HG02759 (cell line): ENCODE measurements at regions not wholly inside any gene's neighbourhood (a gene's known extent, or its start where the extent isn't known, plus 50 kb on each side); places are given as distances from the start of the nearest gene placed in this dataset.

ENCODE experiments used
- ATAC-seq: cut with Tn5 transposase; IDR thresholded peaks from one replicate; pipeline ENCODE4 v1.9.1; 2021; ENCODE audit warnings: mild to moderate bottlenecking, moderate library complexity; ENCODE audit not compliant: unreplicated experiment

DNA sequence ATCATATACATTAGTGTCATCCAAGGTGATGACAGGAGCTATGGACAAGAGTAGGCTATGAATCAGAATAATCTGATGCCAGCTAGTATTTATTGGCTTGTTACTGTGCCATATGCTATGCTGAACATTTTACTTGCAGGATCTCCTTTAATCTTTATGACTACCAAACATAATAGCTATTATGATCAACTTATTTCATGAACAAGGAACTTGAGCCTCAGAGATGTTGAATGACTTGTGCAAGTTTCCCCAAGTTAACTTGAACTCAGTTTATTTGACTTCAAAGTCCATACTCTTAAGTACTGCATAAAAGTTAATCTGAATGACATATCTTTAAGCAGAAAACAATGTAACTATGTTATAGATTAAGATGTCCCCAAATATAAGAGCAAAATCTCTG, 178.8 kb upstream of the ARHGAP20 start:
- no peak for ATAC-seq

DNA sequence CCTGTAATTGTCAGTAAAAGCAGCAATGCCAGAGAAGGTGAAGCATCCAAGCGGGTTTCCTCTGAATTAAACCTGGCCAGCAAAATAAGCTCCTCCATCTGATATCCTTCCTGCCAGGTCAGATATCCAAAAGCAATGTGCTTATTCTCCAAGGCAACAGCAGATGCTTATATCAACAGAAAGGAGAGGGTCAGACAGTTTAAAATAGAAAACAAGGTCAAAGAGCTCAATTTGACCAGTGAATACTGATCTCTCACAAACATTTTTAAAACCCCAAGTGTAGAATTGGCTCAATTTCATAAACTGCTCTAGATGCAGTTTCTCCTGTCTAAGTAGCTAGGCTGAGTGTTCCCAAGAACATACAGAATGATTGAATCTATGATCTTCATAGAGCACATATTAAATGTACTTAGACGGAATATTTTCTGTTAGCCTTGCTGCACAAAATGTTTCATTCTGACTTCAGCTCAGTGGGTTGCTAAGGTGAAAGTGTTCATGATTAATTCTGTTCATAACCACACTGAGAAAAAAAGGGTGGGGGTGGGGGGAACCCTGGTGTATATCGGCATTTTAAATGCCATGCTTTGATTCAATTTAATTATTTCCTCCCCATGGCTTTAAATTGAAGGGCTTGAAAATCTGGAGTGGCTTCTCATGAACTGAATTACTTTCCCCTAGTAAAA, 174.2 kb upstream of the ARHGAP20 start:
- ATAC-seq, result no peak

DNA sequence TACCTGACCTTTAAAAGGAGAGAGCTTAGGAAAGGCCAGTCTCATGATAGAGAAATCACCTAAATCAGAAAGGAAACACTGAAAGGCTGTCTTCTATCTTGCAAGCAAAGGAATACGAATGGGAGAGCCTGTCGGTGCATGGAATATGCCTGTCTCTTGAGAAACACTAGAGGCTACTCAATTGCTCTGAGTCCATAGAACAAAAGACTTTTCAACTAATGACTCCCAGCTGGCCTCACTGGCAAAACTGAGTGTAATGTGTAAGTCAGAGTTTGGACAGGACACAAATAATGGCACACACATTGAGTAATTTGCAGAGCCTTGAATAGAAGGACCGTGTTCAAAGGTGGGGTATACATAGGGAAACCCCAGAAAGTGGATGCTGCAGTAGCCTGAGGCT, 171.0 kb upstream of the ARHGAP20 start:
- no peak for ATAC-seq

DNA sequence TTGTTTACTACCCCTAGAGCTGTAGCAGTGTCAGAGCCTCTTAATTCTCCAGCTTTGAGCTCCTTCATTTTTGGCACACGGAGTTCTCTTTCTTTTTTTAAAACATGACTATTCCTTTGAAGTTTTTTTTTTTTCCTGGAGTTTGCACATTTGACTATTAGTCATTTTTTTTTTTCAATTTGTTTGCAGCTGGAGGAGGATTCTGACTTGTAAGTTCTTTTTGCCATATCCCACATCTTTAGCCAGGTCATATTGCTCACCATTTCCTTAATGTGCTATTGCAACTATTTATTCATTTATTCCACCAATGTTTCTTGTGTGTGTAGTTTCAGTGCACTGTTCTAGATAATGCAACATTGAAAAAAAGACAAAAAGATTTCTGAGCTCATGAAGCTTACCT, 166.3 kb upstream of the ARHGAP20 start:
- ATAC-seq, result no peak

DNA sequence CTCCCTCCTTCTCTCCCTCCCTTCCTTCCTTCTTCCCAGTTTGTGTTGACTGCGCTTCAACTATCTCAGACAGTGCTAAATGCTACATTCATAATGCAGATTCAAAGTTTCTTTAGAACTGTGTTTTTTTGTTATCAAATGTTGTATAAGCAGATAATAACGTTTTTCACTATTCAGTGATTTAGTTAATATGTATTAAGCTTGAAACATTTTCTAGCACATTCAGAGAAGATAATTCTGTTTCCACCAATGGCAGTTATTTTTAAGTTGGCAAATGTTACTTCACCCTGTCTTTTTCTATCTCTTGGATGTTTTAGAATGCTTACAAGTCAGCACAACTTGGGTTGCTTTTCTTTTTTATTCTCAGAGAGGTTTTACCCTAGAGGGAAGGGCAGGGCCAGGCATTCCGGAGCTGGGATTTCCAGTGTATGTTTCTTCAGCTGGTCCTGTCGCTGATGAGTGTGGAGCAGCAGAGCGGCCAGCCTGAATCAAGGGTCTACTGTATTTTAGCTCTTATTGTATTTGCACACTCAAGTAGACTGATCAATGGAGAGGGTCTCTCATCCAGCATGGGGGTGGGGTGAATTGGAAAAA, 162.3 kb upstream of the ARHGAP20 start:
- no peak for ATAC-seq

DNA sequence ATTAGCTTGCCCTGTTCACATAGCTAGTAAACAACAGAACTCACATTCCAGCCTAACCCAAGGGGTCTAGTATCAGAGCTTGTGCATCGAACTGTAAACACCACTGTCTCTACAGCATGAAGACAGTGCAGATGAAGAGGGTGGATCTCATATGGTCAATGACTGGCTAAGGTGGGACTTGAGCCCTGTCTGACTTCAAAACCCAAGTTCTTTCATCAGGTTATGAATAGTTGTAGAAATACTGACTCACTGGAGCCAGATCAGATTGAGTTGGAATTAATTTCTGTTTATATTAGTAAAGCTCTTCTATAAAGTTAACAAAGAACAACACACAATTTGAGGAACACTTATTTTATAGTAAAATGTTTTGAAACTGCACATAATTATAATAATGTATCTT, 161.7 kb upstream of the ARHGAP20 start:
- no peak for ATAC-seq

DNA sequence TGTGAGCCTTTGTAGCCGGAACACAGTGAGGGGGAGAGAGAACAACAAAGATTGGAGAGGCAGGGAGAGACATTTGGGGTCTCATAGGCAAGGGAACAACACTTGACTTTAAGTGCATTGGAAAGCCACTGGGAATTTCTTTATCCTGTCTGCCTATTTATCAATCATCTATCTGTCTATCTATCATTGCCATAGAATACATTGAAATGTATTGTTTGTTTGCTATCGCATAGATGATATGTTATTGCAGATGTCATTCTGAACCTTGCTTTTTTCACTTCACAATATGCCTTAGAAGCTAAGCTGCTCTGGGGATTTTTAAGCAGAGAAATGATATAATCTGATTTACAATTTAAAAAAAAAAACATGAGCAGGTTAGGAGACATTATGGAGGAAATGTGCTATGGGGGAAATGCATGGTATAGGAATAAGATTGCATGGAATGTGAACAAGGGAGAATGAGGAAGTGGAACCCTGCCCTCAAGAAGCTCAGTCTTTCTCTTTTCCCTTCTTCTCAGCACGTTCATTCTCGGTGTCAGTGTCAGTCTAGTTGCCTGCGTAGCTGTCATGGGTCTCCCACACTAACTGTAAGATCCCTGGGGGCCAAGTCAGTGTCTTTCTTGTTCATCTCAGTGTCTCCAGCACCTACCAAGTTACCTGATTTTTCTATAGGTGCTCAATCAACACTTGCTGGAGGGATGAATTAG, 158.7 kb upstream of the ARHGAP20 start:
- ATAC-seq, result no peak

DNA sequence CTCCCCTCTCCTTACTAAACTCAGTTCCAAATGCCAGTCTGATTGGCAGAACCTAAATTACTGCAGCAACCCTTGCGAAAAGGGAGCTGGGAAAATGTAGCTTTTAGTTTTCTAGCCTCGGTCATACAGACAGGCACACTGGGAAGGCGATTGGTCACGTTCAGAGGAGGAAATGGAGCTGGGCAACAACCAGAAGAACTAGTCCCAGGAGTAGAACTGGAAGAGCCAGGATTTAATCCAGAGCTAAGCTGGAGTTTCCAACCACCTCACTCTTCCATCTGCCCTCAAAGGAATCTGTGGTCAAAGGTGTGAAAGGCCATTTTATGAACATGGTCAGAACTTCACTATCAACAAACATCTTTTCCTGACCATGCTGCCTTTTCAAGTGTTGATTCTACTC, 155.7 kb upstream of the ARHGAP20 start:
- no peak for ATAC-seq

DNA sequence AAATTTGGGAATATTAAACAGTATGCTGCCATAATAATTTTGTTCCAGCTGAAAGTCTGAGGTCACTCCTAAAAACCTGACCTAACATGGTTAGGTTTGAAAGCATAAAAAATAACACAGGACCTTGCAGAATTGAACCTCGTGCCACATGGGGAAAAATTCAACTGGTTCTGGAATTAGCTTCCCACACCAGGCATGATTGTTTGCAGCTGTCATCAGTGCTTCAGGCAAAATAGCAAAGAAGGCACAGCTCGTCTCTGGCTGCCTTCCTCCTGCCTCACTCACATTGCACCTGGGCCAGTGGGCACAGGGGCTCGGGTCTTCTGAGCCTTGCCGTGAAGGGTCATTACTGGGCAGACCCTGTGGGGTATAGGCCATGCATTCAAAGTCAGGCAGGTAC, 153.8 kb upstream of the ARHGAP20 start:
- no peak for ATAC-seq

DNA sequence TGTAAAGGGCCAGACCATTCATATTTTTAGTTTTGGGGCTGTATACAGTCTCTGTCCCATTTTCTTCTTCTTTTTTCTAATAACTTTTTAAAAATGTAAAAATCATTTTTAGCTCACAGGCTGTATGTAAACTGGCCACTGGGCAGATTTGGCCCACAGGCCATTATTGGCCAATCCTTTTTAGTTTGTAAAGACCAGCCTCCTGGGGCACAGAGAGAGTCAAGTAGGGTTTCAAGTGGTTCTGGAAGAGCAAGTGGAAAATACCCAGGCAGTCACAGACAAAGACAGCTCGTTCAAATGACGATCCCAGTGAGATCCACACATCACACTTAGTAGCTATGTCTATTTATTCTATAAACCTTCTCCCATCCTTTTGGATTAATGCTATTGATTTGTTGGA, 150.2 kb upstream of the ARHGAP20 start:
- no peak for ATAC-seq

DNA sequence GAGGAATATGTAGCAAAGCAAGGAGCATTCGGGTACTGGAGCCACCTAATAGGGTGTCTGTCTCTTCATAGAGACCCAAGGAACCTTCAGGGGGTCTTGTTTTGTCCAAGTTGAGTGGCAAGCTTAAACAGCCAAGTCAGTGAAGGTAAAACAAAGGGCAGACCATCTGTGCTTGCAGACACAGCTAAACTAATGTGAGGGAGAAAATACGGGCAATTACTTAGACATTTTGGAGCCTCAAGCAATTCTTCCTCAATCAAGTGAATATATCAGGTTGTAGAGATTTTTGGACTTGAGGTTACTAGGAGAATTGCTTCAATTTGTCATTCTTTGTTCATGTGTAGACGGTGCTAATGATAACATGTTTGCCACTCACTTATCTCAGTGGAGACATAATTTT, 148.2 kb upstream of the ARHGAP20 start:
- ATAC-seq, result no peak

DNA sequence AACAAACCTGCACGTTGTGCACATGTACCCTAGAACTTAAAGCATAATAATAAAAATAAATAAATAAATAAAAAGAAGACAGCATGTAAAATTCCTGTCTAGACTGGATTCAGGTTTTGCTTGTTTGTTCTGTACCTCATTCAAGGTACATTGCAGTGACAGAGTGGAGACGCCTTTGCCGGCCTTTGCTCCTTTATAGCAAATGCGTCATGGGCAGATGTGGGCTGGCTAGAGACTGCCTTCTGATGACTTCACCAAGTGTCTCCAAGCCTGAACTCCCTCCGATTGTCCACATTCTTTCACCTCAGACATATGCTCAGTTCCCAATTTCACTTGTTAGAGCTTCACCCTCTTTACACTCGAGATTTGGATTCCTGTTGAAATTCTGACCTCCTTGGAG, 147.8 kb upstream of the ARHGAP20 start:
- ATAC-seq, result no peak

DNA sequence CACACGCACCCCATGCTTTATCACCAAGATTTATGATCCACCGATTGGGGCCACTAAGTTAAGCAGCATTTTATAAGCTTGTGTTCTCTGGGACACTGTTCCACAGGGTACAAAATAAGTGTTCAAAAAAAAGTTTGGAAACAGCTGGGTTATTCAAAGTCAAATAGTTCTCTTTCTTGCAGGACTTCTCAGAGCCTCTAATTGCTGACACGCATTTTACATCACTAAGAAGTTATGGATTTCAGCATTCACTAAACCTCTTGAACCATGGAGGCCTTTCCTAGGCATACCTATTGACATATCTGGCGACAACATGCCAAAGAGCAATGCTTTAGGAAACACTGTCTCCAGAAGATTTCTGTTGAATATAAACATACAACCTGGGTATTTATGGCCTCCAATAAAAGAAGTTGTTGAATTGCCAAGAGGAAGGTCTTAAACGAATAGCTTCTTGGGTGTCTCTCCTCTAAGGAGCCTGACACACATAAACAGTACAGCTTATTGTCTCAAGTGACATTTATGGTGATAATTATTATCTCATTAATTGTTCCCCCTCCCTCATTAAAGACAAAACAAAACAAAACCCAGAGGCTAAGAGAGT, 147.1 kb upstream of the ARHGAP20 start:
- ATAC-seq, result no peak

DNA sequence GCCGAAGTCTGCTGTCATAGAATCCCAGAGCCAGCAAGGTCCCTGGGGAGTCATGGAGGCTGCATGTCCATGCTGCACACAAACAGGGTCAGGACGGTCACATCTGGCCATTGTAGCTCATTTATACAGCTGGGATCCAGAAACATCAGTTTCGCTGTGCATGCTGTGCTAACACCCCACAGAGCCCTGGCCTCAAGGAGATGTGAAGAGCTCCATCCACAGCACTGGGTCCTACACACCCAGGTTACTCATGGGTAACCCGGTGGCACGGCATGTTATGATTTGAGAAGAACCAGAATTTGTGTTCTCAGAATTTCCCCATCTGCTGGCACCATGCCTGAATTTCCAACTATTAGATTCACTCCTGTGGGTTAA, 146.3 kb upstream of the ARHGAP20 start:
- ATAC-seq, result peak; percentile 80

DNA sequence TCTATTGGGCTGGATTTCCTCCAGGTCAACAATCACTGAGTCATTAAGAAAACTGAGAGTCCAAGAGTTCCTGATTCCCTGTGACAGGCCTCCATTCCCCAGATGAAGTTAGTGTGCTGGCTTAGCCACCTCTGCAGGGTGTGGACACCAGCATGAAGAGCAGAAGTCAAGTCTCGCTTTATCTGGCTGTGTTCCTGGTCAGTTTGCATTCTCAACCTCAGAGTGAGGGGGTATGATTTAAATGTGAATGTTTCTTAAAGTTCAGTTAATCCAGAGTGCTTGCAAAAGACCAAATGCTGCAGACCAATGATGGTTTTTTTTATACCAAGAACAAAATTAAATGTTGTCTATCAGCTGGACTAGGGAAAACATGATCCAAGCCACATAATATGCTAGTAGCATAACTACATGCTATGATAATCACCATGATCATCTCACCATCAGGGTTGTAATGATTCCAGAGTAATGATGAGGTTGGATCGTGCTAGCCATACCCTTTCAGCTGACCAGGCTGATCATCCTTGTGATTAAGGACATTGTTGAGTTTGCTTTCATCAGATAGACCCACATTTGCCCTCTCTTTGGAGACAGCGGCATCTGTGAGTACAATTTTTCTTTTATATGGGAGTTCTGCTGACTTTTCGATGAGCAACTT, 145.8 kb upstream of the ARHGAP20 start:
- peak; percentile 36 for ATAC-seq

DNA sequence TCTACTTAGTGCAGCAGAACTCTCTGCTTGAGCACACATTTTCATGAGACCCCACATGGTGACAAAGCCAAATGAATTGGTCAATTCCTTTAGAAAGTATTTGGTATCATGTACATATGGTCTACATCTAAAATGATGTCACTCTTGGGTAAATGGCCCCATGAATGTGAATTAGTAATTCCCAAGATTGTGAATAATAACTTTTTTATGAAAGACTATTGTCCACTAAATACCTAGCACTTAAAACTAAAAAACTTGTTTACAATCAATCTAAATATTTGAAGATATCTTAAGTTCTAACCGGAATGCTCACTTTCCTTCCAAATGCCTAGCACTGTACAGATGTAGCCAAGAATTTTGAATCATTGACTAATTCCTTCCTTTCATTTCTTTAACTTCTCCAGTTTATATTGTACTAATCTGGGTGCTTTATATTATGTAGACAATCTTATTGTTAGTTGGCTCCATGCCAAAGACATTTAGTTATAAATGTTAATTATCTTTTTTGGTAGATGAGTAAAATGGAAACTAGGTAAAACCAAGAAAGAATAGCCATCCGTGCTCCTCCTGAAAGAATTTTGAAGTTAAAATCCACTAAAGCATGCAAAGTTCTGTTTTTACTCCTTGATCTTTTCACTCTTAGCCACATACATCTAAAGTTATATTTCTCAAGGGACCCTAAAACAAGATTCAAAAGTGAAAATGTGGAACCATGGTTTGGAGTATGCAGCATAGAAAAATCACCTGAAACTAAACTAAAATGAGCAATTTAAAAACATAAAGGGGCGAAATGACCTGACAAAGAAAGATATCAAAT, 145.0 kb upstream of the ARHGAP20 start:
- ATAC-seq, result peak; percentile 63

DNA sequence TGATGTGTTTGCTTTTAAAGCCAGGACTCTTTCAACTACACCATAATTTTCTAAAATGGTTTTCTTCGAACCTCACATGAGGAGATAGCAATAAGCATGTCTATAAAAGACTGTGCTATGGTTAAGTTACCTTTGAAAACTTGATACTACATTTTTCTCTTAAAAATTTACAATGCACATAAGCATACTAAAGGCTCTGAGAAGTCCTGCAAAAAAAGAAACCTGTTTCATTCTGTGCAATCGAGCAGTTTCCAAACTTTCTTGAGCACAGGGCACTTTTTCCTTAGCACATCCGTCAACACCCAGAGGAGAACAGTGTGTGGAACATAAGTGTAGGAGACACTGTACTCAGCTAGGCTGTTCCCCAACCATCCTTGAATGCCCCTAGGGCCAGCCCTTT, 144.1 kb upstream of the ARHGAP20 start:
- ATAC-seq, result no peak

DNA sequence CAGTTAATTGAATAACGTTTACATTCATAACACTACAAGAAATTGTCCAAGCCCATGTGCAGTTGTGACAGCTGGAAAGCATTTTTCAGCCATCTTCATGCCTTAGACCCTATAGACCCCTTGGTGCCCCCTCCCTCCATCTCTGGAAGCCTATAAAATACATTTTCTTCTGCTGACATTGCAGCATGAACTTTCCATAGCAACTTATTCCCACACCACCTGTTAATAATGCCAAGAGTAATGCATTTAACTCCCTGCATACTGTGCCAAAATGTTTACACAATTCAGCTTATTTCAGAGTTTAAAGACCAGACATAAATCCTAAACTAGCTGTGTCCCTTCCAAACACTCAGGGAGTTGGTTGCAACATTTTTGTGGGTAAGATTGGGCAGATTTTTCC, 143.0 kb upstream of the ARHGAP20 start:
- ATAC-seq, result no peak

DNA sequence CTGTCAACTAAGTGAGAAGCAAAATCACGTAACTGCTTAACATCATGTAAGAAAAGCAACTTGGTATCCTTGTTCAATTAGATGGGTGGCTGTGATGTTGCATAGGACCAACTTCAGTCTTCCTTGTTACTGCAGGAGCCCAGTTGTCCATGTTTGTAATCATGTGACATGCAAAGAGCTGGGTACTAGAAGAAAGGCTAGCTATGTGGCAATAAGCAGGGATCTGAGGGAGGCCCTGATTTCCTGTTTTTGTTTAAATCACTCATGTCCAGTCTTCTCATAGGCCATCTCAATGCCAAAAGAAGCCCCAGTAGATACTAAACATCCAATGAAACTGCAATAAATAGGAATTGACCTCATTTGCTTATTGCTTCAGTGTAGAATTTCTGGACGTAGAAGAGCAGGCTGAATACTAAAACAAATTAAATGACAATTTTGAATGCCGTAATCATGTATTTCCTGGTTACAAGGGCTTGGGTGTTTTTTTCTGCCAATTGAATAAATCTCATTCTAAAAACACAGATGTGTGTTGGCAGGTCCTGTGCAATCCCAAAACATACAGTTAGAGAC, 140.8 kb upstream of the ARHGAP20 start:
- ATAC-seq, result no peak

DNA sequence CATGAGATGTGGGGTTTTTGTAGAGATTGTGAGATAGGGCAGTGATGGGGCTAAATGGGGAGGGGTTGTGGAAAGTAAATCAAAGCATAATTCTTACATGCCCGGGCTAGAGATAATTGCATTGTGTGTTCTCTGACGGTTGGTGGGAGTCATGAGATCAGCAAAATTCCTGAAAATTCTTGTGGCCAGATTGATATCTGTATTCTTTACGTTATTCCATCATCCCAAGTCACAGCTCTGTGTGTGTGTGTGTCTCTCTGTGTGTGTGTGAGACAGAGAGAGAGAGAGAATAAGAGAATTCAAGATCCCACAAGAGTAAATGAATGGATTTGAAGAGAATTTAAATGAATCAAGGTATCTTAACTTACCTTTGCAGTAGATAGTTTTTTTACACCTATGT, 138.6 kb upstream of the ARHGAP20 start:
- ATAC-seq, result no peak
